Karpas-422 (cell line): ENCODE measurements at regions not wholly inside any gene's neighbourhood (a gene's known extent, or its start where the extent isn't known, plus 50 kb on each side); places are given as distances from the start of the nearest gene placed in this dataset.

Source experiments
- DNase-seq: peaks from one replicate; pipeline ENCODE4 v3.0.0-alpha.2; 2015
- H2AFZ ChIP-seq: fragments of 200-600 bp; sonication (generic); 2 replicates; pipeline ENCODE4 v1.6.1; 2014; ENCODE audit warnings: antibody characterized with exemption, low read length, mixed read lengths
- H3K27ac ChIP-seq: fragments of 200-600 bp; sonication (generic); 2 replicates; pipeline ENCODE4 v1.5.1; 2014; ENCODE audit warnings: mild to moderate bottlenecking, low read length, moderate library complexity
- H3K27me3 ChIP-seq: fragments of 200-600 bp; sonication (generic); 2 replicates; pipeline ENCODE4 v1.6.1; 2014; ENCODE audit warnings: low read length, mixed read lengths
- H3K36me3 ChIP-seq: fragments of 200-600 bp; sonication (generic); 2 replicates; pipeline ENCODE4 v1.6.1; 2014; ENCODE audit warnings: low read length, mixed read lengths; ENCODE audit not compliant: insufficient read depth
- H3K4me1 ChIP-seq: fragments of 200-600 bp; sonication (generic); 2 replicates; pipeline ENCODE4 v1.6.1; 2014; ENCODE audit warnings: mild to moderate bottlenecking, low read length, mixed read lengths
- H3K4me2 ChIP-seq: fragments of 200-600 bp; sonication (generic); 2 replicates; pipeline ENCODE4 v1.6.1; 2014; ENCODE audit warnings: low read length, low read depth, mild to moderate bottlenecking; ENCODE audit not compliant: poor library complexity, severe bottlenecking
- H3K4me3 ChIP-seq: fragments of 200-600 bp; sonication (generic); 2 replicates; pipeline ENCODE4 v1.5.1; 2014; ENCODE audit warnings: mild to moderate bottlenecking, antibody characterized with exemption, low read length, mixed read lengths
- H3K79me2 ChIP-seq: fragments of 200-600 bp; sonication (generic); 2 replicates; pipeline ENCODE4 v1.6.1; 2014; ENCODE audit warnings: mild to moderate bottlenecking, low read length, mixed read lengths
- H3K9ac ChIP-seq: fragments of 200-600 bp; sonication (generic); 2 replicates; pipeline ENCODE4 v1.6.0; 2014; ENCODE audit warnings: low read length
- H3K9me2 ChIP-seq: fragments of 200-600 bp; sonication (generic), shearing (Covaris generic); replicated peaks from 2 replicates; pipeline ENCODE4 v1.6.0; 2014; ENCODE audit warnings: mild to moderate bottlenecking, low read length, moderate library complexity; ENCODE audit not compliant: insufficient read depth
- H3K9me3 ChIP-seq: fragments of 300-700, 200-600 bp; sonication (generic); 2 replicates; pipeline ENCODE4 v1.6.1; 2014; ENCODE audit warnings: low read length, mixed read lengths
- H4K20me1 ChIP-seq: fragments of 200-600 bp; sonication (generic); 2 replicates; pipeline ENCODE4 v1.6.1; 2014; ENCODE audit warnings: mild to moderate bottlenecking, antibody characterized with exemption, low read length, low read depth; ENCODE audit not compliant: insufficient read depth

DNA sequence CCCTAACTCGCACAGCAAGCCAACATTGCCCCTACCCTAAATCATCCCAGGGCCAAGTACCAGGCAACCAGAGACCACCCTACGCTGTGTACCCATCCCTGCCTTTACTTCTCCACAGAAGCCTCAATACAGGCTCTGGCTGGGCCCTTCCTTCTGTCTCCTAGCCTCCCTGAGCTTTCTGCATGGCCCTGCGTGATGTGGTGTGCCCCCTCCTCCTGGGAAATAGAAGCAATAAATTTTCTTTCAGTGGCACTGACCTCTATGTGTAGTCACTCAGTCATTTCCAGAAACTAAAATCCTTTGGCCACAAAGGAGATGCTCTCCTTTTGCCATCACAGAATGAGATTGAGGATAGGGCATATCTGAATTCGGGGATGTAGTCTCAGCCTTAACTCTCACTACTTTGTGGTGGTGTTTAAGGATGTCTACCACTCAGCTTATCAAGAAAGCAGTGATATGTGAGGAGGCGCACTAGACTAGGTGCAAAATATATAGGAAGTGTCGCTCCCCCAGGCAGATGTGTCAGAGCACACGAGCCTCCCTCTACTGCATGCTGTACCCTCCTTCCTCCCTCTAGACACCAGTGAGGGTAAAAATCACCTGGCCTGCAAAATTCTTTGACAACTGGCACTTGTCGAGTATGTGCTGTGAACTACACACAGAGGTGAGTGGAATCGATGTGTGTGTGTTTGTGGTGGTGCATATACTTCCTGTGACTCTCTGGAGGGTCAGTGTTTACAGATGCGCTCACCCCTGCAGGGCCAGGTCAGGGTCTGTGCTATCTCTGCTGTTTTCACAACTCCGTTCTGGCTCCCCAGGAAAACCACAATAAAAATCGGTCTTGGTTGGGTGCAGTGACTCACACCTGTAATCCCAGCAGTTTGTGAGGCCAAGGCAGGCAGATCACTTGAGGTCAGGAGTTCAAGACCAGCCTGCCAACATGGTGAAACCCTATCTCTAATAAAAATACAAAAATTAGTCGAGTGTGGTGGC, 825.9 kb upstream of the IGFBP3 start:
- Histone ChIP-seq H3K4me3 (no peak overlapping the region), H3K9me3 (no peaks in the 10 kb centered on the region), H2AFZ (no peak overlapping the region), H3K79me2 (no peaks in the 10 kb centered on the region), H4K20me1 (no peaks in the 10 kb centered on the region), H3K9ac (no peak overlapping the region), H3K27ac (no peak overlapping the region), H3K9me2 (no peaks in the 10 kb centered on the region), H3K36me3 (no peaks in the 10 kb centered on the region), H3K4me2 (no peak overlapping the region), H3K27me3 (no peaks in the 10 kb centered on the region), H3K4me1 (no peaks in the 10 kb centered on the region)
- no peak for DNase-seq

DNA sequence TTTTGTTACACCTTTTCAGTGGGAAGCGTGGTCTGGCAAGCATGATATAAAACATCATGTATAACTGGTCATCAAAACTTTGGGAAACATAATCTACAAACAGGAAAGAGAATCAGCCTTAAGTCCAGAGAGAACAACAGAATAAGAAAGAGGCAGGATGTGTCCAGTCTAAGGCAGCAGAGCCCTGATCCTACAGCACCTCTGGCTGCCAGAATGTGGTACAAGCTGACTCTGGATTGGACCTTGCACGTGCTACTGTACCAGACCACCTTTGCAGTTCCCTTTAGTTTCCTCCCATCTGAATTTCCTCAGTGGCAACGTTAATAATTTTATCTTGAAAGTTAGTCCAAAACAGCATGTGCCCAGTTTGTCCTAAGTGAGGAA, 824.6 kb upstream of the IGFBP3 start:
- Histone ChIP-seq H3K9me2 (no peaks in the 10 kb centered on the region), H3K4me1 (no peaks in the 10 kb centered on the region), H3K27me3 (no peaks in the 10 kb centered on the region), H4K20me1 (no peaks in the 10 kb centered on the region), H3K4me2 (no peak overlapping the region), H3K79me2 (no peaks in the 10 kb centered on the region), H3K4me3 (no peak overlapping the region), H3K9ac (no peak overlapping the region), H2AFZ (no peak overlapping the region), H3K27ac (no peak overlapping the region), H3K36me3 (no peaks in the 10 kb centered on the region), H3K9me3 (no peaks in the 10 kb centered on the region)
- DNase-seq, result no peak

DNA sequence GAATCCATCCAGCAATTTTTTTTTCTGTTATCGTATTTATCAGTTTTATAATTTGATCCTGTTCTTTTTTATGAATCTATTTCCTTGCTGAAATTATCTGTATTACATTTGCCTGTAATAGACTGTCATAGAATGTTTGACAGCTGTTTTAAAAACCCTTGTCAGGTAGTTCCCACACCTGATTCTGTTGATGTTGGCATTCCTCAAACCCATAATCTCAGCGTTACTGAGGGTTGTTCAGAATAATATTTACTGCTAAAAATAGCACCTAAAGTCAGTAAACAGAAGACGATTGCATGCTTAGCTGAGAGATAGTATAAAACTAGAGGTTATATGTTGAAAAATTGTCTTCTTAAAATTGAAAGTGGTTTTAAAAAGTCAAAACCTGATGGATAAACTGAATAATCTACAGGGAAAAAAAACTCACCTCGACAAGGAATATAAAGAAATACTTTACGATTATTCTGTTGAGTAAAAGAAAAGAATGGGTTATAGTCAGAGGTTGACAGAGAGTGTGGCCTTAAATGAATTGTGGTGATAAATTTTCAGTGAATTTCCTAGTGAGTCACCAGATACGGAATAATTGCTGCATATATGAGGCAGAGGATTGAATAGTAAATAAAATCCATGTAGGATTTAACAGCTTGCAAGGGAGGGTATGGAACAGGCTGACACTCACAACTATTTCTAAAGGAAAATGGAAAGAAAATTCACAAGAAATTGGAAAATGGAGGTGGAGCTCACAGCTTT, 824.1 kb upstream of the IGFBP3 start:
- H3K9me3 ChIP-seq, result no peaks in the 10 kb centered on the region
- DNase-seq, result no peak
- no peak overlapping the region for H3K27ac ChIP-seq
- no peaks in the 10 kb centered on the region for H3K9me2 ChIP-seq
- H3K4me3 ChIP-seq, result no peak overlapping the region
- H3K9ac ChIP-seq, result no peak overlapping the region
- H2AFZ ChIP-seq, result no peak overlapping the region
- no peaks in the 10 kb centered on the region for H3K4me1 ChIP-seq
- H3K36me3 ChIP-seq, result no peaks in the 10 kb centered on the region
- no peaks in the 10 kb centered on the region for H4K20me1 ChIP-seq
- no peaks in the 10 kb centered on the region for H3K27me3 ChIP-seq
- no peaks in the 10 kb centered on the region for H3K79me2 ChIP-seq
- H3K4me2 ChIP-seq, result no peak overlapping the region

DNA sequence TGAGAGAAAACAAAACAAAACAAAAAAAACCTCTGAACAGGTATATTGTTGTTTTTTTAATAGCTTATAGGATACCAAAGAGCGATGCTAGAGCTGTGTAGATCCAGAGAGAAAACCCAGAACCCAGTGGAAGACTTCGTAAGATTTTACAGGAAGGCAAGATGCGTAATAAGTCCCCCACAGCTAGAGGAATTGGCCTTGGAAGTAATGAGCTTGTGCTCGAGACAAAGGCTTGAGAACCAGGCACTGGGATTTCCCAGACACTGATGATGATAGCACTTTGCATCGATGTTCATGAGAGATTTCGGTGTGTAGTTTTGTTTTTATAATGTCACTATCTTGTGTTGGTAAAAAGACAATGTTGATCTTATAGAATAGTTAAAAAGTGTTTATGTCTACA, 821.5 kb upstream of the IGFBP3 start:
- H3K4me3 ChIP-seq, result no peak overlapping the region
- H3K27ac ChIP-seq, result no peak overlapping the region
- H3K4me1 ChIP-seq, result no peaks in the 10 kb centered on the region
- H3K36me3 ChIP-seq, result no peaks in the 10 kb centered on the region
- no peaks in the 10 kb centered on the region for H3K9me2 ChIP-seq
- no peaks in the 10 kb centered on the region for H3K27me3 ChIP-seq
- no peak overlapping the region for H2AFZ ChIP-seq
- H4K20me1 ChIP-seq, result no peaks in the 10 kb centered on the region
- H3K4me2 ChIP-seq, result no peak overlapping the region
- no peaks in the 10 kb centered on the region for H3K9me3 ChIP-seq
- DNase-seq, result no peak
- H3K79me2 ChIP-seq, result no peaks in the 10 kb centered on the region
- no peak overlapping the region for H3K9ac ChIP-seq

DNA sequence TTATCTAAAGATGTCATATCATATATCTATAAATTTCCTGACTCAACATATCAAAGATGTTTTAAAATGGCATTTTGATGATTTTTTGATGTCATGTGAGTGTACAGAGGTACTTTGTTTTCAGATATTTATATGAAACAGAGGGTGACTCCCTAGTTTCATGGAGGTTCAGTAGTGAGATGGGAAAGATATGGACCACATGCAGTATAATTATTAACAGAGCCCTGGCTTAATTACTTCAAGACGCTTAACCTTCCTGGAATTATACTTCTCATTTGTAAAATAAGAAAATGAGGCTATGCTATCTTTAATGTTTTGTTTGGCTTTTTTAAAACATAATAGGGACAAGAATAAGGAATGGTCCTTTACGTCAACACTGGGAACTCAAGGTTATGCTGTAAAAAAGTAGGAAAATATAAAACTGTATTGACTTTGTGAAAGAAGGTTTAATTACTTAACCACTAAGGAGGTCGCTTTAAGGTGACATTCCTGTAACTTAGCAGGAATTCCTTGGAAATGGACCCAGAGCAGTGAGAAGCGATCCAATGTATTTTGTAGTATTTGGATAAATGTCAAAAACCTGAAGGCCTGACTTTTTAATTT, 821.0 kb upstream of the IGFBP3 start:
- no peaks in the 10 kb centered on the region for H4K20me1 ChIP-seq
- no peak for DNase-seq
- H3K4me2 ChIP-seq, result no peak overlapping the region
- no peaks in the 10 kb centered on the region for H3K79me2 ChIP-seq
- no peaks in the 10 kb centered on the region for H3K9me2 ChIP-seq
- H3K27ac ChIP-seq, result no peak overlapping the region
- H3K9me3 ChIP-seq, result no peaks in the 10 kb centered on the region
- no peak overlapping the region for H3K4me3 ChIP-seq
- no peak overlapping the region for H2AFZ ChIP-seq
- H3K4me1 ChIP-seq, result no peaks in the 10 kb centered on the region
- H3K27me3 ChIP-seq, result no peaks in the 10 kb centered on the region
- H3K9ac ChIP-seq, result no peak overlapping the region
- H3K36me3 ChIP-seq, result no peaks in the 10 kb centered on the region

DNA sequence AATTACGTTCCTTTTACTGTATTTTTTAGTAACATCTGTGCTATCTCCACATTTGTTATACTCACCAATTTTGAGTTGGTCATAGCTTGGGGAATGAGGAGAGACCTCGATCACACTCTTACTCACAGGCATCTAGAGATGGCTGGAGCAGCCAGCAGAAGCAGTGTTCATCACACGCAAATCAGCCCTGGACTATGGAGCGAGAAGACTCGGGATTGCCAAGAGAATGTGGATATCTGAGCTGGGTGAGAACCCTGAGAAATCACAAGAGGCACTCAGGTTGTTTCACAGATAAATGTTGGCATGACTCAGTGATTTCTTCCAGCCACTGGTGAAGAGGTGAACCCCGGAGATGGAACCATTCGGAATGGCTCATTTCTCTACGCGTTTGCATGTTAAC, 820.1 kb upstream of the IGFBP3 start:
- no peak overlapping the region for H3K4me2 ChIP-seq
- H2AFZ ChIP-seq, result no peak overlapping the region
- no peaks in the 10 kb centered on the region for H3K36me3 ChIP-seq
- no peaks in the 10 kb centered on the region for H4K20me1 ChIP-seq
- no peak for DNase-seq
- H3K27ac ChIP-seq, result no peak overlapping the region
- H3K4me1 ChIP-seq, result no peaks in the 10 kb centered on the region
- no peak overlapping the region for H3K4me3 ChIP-seq
- no peaks in the 10 kb centered on the region for H3K27me3 ChIP-seq
- H3K9me2 ChIP-seq, result no peaks in the 10 kb centered on the region
- H3K9me3 ChIP-seq, result no peaks in the 10 kb centered on the region
- H3K79me2 ChIP-seq, result no peaks in the 10 kb centered on the region
- no peak overlapping the region for H3K9ac ChIP-seq

DNA sequence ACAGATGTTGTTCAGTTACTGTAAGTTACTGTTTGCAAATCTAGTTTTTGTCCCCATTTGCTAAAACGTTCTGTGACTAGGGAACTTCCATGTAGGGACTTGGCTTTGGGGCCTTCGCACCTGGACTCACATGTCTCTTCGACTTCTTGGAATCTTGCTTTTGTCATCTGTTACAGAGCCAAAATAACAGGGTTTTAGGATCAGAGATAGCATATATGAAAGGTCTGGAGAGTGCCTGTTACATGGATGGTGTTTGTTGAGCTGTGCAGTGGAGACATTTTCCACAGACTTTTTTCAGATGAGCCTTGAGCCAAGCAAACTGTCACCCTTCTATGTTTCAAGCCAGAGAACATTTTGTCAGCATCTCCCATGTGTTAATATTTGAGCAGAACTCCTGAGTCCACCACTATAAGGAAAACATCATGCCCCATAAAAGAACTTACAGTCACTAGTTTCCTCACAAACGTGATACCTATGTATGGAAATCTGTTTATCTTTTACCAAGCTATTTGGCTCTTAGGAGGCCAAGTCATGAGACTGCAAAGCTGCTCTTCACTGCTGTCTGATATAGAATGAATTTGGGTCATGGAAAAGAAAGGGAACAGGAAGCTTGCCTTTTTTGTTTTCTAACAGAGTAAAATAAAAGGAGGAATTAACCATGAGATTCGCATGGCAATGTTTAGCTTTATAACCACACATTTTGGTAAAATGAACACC, 818.6 kb upstream of the IGFBP3 start:
- Histone ChIP-seq H2AFZ (no peak overlapping the region), H3K36me3 (no peaks in the 10 kb centered on the region)

DNA sequence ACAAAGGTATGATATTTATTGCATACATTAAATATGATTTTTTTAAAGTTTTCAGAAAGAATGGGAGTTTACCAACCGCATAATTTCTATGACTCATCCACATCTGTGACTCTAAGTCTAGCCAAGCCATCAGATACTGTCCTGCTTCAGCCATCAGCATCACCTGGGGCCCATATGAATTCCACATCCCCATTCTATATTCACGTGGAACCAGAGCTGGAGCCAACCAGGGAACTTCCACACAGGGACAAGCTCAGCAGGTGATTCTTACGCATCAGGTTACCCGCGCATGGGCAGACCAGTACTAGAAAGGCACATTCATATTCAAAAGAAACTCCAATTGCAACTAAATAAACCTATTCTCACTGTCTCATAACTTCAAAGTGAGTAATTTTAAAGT, 817.7 kb upstream of the IGFBP3 start:
- H3K4me1 ChIP-seq, result no peaks in the 10 kb centered on the region
- no peaks in the 10 kb centered on the region for H3K36me3 ChIP-seq
- no peak overlapping the region for H3K27ac ChIP-seq
- H3K27me3 ChIP-seq, result no peaks in the 10 kb centered on the region
- H3K9me2 ChIP-seq, result no peaks in the 10 kb centered on the region
- H3K4me2 ChIP-seq, result no peak overlapping the region
- H3K9ac ChIP-seq, result no peak overlapping the region
- H2AFZ ChIP-seq, result no peak overlapping the region
- no peaks in the 10 kb centered on the region for H4K20me1 ChIP-seq
- H3K9me3 ChIP-seq, result no peaks in the 10 kb centered on the region
- DNase-seq, result no peak
- H3K4me3 ChIP-seq, result no peak overlapping the region
- no peaks in the 10 kb centered on the region for H3K79me2 ChIP-seq

More for the DNA sequence above, 818.6 kb upstream of the IGFBP3 start:
- no peaks in the 10 kb centered on the region for H3K9me3 ChIP-seq
- no peak overlapping the region for H3K4me2 ChIP-seq
- H3K27ac ChIP-seq, result no peak overlapping the region
- H3K9ac ChIP-seq, result no peak overlapping the region
- no peak for DNase-seq
- no peaks in the 10 kb centered on the region for H3K79me2 ChIP-seq
- no peaks in the 10 kb centered on the region for H3K27me3 ChIP-seq
- H4K20me1 ChIP-seq, result no peaks in the 10 kb centered on the region
- no peak overlapping the region for H3K4me3 ChIP-seq
- H3K9me2 ChIP-seq, result no peaks in the 10 kb centered on the region
- H3K4me1 ChIP-seq, result no peaks in the 10 kb centered on the region
